GM18519 (cell line): ENCODE measurements at regions not wholly inside any gene's neighbourhood (a gene's known extent, or its start where the extent isn't known, plus 50 kb on each side); places are given as distances from the start of the nearest gene placed in this dataset.
"Not testable (repeated sequence)": the region's sequence is repeated elsewhere in the genome, so short reads cannot be mapped to it uniquely, and the experiment has no call there.

Source experiments
- ATAC-seq: cut with Tn5 transposase; IDR thresholded peaks from one replicate; pipeline ENCODE4 v1.9.1; 2021; ENCODE audit warnings: mild to moderate bottlenecking, moderate library complexity; ENCODE audit not compliant: unreplicated experiment, low FRiP score

GRCh38 chr20:1827510-1827973 is 67.7 kb upstream of the SIRPA start:
- no peak for ATAC-seq

GRCh38 chr20:1825938-1826445 is 69.2 kb upstream of the SIRPA start:
- no peak for ATAC-seq

- ATAC-seq: no peak
These were observed 69.7 kb upstream of the SIRPA start for GRCh38 chr20:1825507-1825906.

- ATAC-seq: no peak
These were observed 70.4 kb upstream of the SIRPA start for GRCh38 chr20:1824834-1825233.

GRCh38 chr20:1824181-1824580 is 71.0 kb upstream of the SIRPA start:
- ATAC-seq: no peak

GRCh38 chr20:1823450-1823844 is 71.8 kb upstream of the SIRPA start:
- ATAC-seq: no peak

GRCh38 chr20:1822564-1823449 is 72.4 kb upstream of the SIRPA start:
- ATAC-seq: no peak

GRCh38 chr20:1820138-1821079 is 74.8 kb upstream of the SIRPA start:
- ATAC-seq: no peak

GRCh38 chr20:1819311-1820137 is 75.7 kb upstream of the SIRPA start:
- ATAC-seq: no peak

GRCh38 chr20:1818895-1819294 is 76.3 kb upstream of the SIRPA start:
- ATAC-seq: no peak

GRCh38 chr20:1818247-1818840 is 76.9 kb upstream of the SIRPA start:
- no peak for ATAC-seq

- no peak for ATAC-seq
These were observed 77.5 kb upstream of the SIRPA start for GRCh38 chr20:1817577-1818211.

- ATAC-seq: no peak
These were observed 78.5 kb upstream of the SIRPA start for GRCh38 chr20:1816384-1817381.

- no peak for ATAC-seq
These were observed 79.6 kb upstream of the SIRPA start for GRCh38 chr20:1815502-1816085.

- ATAC-seq: not testable (repeated sequence)
These were observed 80.3 kb upstream of the SIRPA start for GRCh38 chr20:1814861-1815260.

- no peak for ATAC-seq
These were observed 81.3 kb upstream of the SIRPA start for GRCh38 chr20:1813674-1814635.

GRCh38 chr20:1813101-1813529 is 82.1 kb upstream of the SIRPA start:
- no peak for ATAC-seq
